Stimulated activated effector memory CD8-positive, alpha-beta T cell treated with anti-CD3 and anti-CD28 coated beads, Interleukin-12 subunit alpha, Interleukin-12 subunit beta, amount 100 ng/mL, for 72 hours (primary cell): ENCODE measurements at regions not wholly inside any gene's neighbourhood (a gene's known extent, or its start where the extent isn't known, plus 50 kb on each side); places are given as distances from the start of the nearest gene placed in this dataset.

Source experiments
- ATAC-seq: fragments of 150-1000 bp; cut with Tn5 transposase; 2 replicates; pipeline ENCODE4 v1.10.0; 2021
- DNase-seq, 2 donors: peaks; one replicate each; pipeline ENCODE4 v3.0.0; 2021 to 2022; ENCODE audit warnings: low spot score in 2 of 2
- H3K27ac Mint-ChIP-seq: one replicate; pipeline ENCODE4 v1.8.0; 2022; ENCODE audit warnings: mild to moderate bottlenecking, mixed read lengths
- H3K36me3 Mint-ChIP-seq: one replicate; pipeline ENCODE4 v1.8.0; 2022; ENCODE audit warnings: mild to moderate bottlenecking, mixed read lengths
- H3K4me1 Mint-ChIP-seq: one replicate; pipeline ENCODE4 v1.8.0; 2022; ENCODE audit warnings: mixed read lengths
- H3K4me3 Mint-ChIP-seq: one replicate; pipeline ENCODE4 v1.8.0; 2022; ENCODE audit warnings: mild to moderate bottlenecking, mixed read lengths
- H3K9me3 Mint-ChIP-seq: one replicate; pipeline ENCODE4 v1.8.0; 2022; ENCODE audit warnings: mixed read lengths

- DNase-seq, result no peak
- Mint-ChIP-seq H3K9me3 (peaks cover 8% of the 10 kb centered on the region), H3K4me3 (no peak overlapping the region), H3K27ac (no peak overlapping the region), H3K36me3 (no peaks in the 10 kb centered on the region), H3K4me1 (no peaks in the 10 kb centered on the region)
- ATAC-seq, result no peak
These were observed 650.8 kb upstream of the SOX9 start for GRCh38 chr17:71470062-71470461.

- no peaks in the 10 kb centered on the region for H3K4me1 Mint-ChIP-seq
- no peak for ATAC-seq
- no peaks in the 10 kb centered on the region for H3K36me3 Mint-ChIP-seq
- H3K4me3 Mint-ChIP-seq, result no peak overlapping the region
- no peak for DNase-seq
- no peak overlapping the region for H3K27ac Mint-ChIP-seq
- H3K9me3 Mint-ChIP-seq, result peaks cover 1% of the 10 kb centered on the region
These were observed 647.7 kb upstream of the SOX9 start for GRCh38 chr17:71472809-71473789.

DNA sequence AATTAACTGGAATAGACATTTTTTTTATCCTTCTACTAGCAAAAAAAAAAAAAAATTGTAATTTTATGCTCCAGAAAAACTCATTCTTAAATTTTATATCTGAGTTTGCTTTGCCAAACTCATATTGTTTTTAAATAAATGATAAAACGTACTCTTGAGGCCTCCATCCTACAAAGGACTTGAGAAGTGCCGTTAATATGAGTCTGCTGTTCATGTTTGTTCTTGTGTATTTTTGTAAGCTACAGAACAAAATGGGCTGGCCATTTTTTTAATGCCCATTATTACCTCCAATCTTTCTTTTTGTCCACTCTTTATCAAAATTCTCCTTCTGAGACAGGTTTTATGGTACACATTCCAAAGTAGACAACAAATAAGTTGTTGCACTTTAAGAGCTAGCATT, 643.5 kb upstream of the SOX9 start:
- Mint-ChIP-seq H3K27ac (no peak overlapping the region), H3K36me3 (no peaks in the 10 kb centered on the region), H3K4me3 (no peak overlapping the region), H3K4me1 (no peaks in the 10 kb centered on the region), H3K9me3 (peaks cover 3% of the 10 kb centered on the region)
- DNase-seq, result no peak
- ATAC-seq, result no peak

GRCh38 chr17:71480099-71480498, 640.7 kb upstream of the SOX9 start:
- ATAC-seq (no peak), DNase-seq (no peak)
- H3K4me3 Mint-ChIP-seq, result no peak overlapping the region
- no peaks in the 10 kb centered on the region for H3K36me3 Mint-ChIP-seq
- no peak overlapping the region for H3K27ac Mint-ChIP-seq
- peaks cover 3% of the 10 kb centered on the region for H3K9me3 Mint-ChIP-seq
- H3K4me1 Mint-ChIP-seq, result no peaks in the 10 kb centered on the region

- Mint-ChIP-seq H3K27ac (no peak overlapping the region), H3K4me1 (no peaks in the 10 kb centered on the region), H3K36me3 (no peaks in the 10 kb centered on the region), H3K9me3 (peaks cover 3% of the 10 kb centered on the region), H3K4me3 (no peak overlapping the region)
- DNase-seq (no peak), ATAC-seq (no peak)
These were observed 638.2 kb upstream of the SOX9 start for GRCh38 chr17:71482625-71483024.

DNA sequence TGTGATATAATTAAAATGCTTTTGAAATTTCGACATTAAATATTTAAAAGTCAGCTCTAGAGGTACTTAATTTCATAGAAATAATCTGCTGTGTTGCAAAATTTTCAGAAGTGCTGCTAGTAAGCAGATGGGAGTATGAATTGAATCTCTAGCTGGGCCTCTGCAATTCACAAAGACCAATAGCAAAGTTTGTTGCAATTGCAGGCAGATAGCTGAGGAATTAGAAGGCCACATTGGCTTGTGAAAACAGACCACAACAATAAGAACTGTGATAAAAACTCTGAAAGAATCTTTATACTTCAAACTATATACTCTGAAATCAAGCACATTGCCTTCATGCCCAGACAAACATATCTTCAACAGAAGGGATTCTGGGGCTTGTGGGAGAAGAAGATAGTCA, 636.3 kb upstream of the SOX9 start:
- peaks cover 3% of the 10 kb centered on the region for H3K9me3 Mint-ChIP-seq
- no peaks in the 10 kb centered on the region for H3K4me1 Mint-ChIP-seq
- no peak overlapping the region for H3K4me3 Mint-ChIP-seq
- DNase-seq (no peak), ATAC-seq (no peak)
- no peak overlapping the region for H3K27ac Mint-ChIP-seq
- H3K36me3 Mint-ChIP-seq, result no peaks in the 10 kb centered on the region

- no peak for DNase-seq
- Mint-ChIP-seq H3K36me3 (no peaks in the 10 kb centered on the region), H3K9me3 (peaks cover 3% of the 10 kb centered on the region), H3K4me3 (no peak overlapping the region), H3K27ac (no peak overlapping the region), H3K4me1 (no peaks in the 10 kb centered on the region)
- ATAC-seq, result no peak
These were observed 635.4 kb upstream of the SOX9 start for GRCh38 chr17:71485426-71485825.

DNA sequence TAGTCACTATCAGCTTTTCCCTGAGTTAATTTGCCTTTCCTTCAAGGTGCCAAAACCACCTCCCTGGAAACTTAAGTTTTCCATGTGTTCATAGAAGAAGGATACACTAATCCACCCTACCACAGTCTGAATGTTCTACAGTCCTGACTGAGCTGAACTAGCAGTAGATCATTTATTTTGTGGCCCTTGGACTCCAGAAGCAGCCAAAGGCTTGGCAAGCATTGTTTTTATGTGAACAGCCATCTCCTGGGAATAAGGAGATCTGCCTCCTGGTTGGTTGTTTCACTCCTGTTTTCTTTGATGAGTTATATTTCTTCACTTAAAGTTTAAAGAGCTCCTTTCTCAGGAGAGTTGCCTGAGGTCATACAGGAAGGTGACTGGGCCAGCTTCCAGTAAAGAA, 634.6 kb upstream of the SOX9 start:
- ATAC-seq (no peak), DNase-seq (no peak)
- H3K4me3 Mint-ChIP-seq, result no peak overlapping the region
- no peaks in the 10 kb centered on the region for H3K4me1 Mint-ChIP-seq
- no peaks in the 10 kb centered on the region for H3K36me3 Mint-ChIP-seq
- no peak overlapping the region for H3K27ac Mint-ChIP-seq
- peaks cover 3% of the 10 kb centered on the region for H3K9me3 Mint-ChIP-seq

DNA sequence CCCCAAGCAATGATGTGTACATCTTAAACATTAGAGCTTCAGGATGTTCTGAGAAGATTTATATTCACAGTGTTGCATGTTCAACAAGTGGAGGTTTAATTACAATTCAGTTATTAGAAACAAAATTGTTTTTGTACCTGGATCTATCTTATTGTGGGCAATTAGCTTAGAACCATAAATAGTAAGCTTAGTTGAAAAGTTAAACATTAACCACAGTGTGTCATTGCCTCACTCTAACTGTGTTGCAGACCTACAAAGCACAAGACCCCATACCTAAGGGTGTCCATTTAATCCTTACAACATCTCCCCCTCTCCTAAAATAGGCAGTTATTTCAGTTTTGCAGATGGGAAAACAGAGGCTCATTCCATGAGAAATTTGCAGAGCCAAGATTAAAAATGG, 632.0 kb upstream of the SOX9 start:
- Mint-ChIP-seq H3K9me3 (peaks cover 10% of the 10 kb centered on the region), H3K4me3 (no peak overlapping the region), H3K4me1 (no peaks in the 10 kb centered on the region), H3K27ac (no peak overlapping the region), H3K36me3 (no peaks in the 10 kb centered on the region)
- DNase-seq (no peak), ATAC-seq (no peak)

DNA sequence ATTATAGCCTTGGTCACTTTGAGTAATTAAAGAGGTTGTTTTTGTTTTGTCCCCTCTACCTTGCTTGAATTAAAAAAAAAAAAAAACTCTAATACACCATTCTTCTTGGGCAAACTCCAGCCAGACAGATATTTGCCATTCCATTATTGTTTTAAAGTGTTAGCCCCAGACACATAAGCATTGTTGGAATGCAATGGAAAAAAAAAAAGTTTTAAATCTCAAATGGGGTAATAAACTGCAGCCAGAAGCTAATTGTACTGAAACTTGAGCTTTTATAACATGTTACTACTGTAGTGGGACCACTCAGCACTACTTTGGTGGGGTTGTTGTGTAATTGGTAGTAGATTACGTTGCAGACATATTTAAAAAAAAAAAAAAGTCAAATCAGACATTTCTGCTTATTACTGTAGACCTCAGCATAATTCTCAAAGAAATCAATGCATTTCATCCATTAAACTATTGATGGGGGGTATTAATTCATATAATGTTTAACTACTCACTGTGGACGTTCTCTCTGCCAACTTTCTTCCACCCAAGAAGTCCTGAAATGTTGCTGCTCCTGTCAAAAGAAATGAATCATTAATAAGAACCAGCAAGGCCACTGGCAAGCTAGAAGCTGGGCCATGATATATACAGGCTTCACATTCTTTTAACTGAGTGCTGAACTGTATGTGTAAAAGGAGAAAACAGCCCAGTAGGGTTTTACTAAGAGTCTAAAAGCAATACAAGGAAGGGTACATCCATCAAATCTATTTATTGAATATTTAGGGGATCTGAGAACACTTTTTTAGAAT, 626.6 kb upstream of the SOX9 start:
- ATAC-seq, result no peak
- no peak overlapping the region for H3K27ac Mint-ChIP-seq
- peaks cover 9% of the 10 kb centered on the region for H3K9me3 Mint-ChIP-seq
- no peak for DNase-seq
- no peaks in the 10 kb centered on the region for H3K4me1 Mint-ChIP-seq
- H3K4me3 Mint-ChIP-seq, result no peak overlapping the region
- no peaks in the 10 kb centered on the region for H3K36me3 Mint-ChIP-seq

- H3K4me1 Mint-ChIP-seq, result no peaks in the 10 kb centered on the region
- H3K9me3 Mint-ChIP-seq, result peaks cover 13% of the 10 kb centered on the region
- H3K4me3 Mint-ChIP-seq, result no peak overlapping the region
- no peak overlapping the region for H3K27ac Mint-ChIP-seq
- no peaks in the 10 kb centered on the region for H3K36me3 Mint-ChIP-seq
- ATAC-seq (no peak), DNase-seq (no peak)
These were observed 625.4 kb upstream of the SOX9 start for GRCh38 chr17:71495420-71495819.

DNA sequence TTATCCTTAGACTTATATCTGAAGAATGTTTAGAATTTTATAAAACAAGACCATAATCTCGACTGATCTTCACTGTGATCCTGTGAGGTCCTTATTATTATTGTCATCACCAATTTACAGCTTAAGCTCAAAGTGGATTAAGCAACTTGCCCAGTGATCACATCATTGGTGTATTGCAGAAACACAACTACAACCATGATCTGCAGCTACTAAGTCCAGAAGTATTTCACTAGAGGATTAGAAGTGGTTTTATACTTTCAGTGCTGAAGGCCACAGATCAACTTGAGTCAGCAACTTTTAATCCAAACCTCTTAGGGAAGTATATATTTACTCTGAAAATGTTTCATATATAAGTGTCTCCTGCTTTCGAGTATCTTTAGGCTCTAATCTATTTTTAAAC, 624.3 kb upstream of the SOX9 start:
- Mint-ChIP-seq H3K36me3 (no peaks in the 10 kb centered on the region), H3K27ac (no peak overlapping the region), H3K4me1 (no peaks in the 10 kb centered on the region), H3K9me3 (peaks cover 13% of the 10 kb centered on the region), H3K4me3 (no peak overlapping the region)
- no peak for ATAC-seq
- DNase-seq, result no peak

- Mint-ChIP-seq H3K4me1 (no peaks in the 10 kb centered on the region), H3K27ac (no peak overlapping the region), H3K36me3 (no peaks in the 10 kb centered on the region), H3K9me3 (peaks cover 21% of the 10 kb centered on the region), H3K4me3 (no peak overlapping the region)
- no peak for ATAC-seq
- no peak for DNase-seq
These were observed 619.9 kb upstream of the SOX9 start for GRCh38 chr17:71500761-71501555.

- Mint-ChIP-seq H3K4me3 (no peak overlapping the region), H3K36me3 (no peaks in the 10 kb centered on the region), H3K9me3 (peaks cover 26% of the 10 kb centered on the region), H3K27ac (no peak overlapping the region), H3K4me1 (no peaks in the 10 kb centered on the region)
- no peak for ATAC-seq
- DNase-seq, result no peak
These were observed 619.1 kb upstream of the SOX9 start for GRCh38 chr17:71501711-71502110.

- H3K27ac Mint-ChIP-seq, result no peak overlapping the region
- H3K9me3 Mint-ChIP-seq, result peaks cover 29% of the 10 kb centered on the region
- no peak overlapping the region for H3K4me3 Mint-ChIP-seq
- ATAC-seq (no peak), DNase-seq (no peak)
- no peaks in the 10 kb centered on the region for H3K4me1 Mint-ChIP-seq
- H3K36me3 Mint-ChIP-seq, result no peaks in the 10 kb centered on the region
These were observed 618.4 kb upstream of the SOX9 start for GRCh38 chr17:71502443-71502842.
